OCI-LY3 (cell line): ENCODE measurements at regions not wholly inside any gene's neighbourhood (a gene's known extent, or its start where the extent isn't known, plus 50 kb on each side); places are given as distances from the start of the nearest gene placed in this dataset.

Experiments used
- EZH2phosphoT487 ChIP-seq: fragments of 200-600 bp; shearing (Covaris generic); IDR thresholded peaks from 2 replicates; pipeline ENCODE4 v1.6.1; 2018; ENCODE audit warnings: antibody characterized with exemption, mixed run types, low read depth
- TF ChIP-seq, protein P1 (sequence below): fragments of 200-600, 300-600 bp; sonication (generic); IDR thresholded peaks from 2 replicates; pipeline ENCODE4 v1.5.1; 2014; ENCODE audit warnings: antibody characterized with exemption, low read length, low read depth

DNA sequence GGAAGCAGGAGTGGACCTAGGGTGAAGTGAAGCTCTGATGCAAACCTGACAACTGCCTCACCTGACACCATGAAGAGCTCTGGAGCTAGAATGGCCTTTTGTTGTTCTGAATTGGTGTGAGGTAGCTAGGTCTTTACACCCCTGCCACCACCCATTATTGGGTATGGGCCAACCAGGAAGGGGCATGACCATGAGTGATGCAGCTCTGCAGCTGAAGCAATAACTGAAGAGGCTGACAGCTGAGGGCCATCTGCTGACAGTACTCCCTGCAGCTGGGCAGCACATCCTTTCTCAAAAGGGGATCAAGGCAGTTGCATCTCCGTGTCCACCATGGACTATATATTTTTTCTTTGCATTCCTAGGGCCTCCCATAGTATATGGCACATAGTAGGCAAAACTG lies 87.0 kb upstream of the TLE1 start:
- TF ChIP-seq, protein P1, sequence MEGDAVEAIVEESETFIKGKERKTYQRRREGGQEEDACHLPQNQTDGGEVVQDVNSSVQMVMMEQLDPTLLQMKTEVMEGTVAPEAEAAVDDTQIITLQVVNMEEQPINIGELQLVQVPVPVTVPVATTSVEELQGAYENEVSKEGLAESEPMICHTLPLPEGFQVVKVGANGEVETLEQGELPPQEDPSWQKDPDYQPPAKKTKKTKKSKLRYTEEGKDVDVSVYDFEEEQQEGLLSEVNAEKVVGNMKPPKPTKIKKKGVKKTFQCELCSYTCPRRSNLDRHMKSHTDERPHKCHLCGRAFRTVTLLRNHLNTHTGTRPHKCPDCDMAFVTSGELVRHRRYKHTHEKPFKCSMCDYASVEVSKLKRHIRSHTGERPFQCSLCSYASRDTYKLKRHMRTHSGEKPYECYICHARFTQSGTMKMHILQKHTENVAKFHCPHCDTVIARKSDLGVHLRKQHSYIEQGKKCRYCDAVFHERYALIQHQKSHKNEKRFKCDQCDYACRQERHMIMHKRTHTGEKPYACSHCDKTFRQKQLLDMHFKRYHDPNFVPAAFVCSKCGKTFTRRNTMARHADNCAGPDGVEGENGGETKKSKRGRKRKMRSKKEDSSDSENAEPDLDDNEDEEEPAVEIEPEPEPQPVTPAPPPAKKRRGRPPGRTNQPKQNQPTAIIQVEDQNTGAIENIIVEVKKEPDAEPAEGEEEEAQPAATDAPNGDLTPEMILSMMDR: no peak
- no peak for TF ChIP-seq EZH2phosphoT487
